ENCODE measurements at regions not wholly inside any gene's neighbourhood (a gene's known extent, or its start where the extent isn't known, plus 50 kb on each side); places are given as distances from the start of the nearest gene placed in this dataset.
A peak's percentile ranks its signal among the peaks of the same experiment; 100 is the strongest.

- no peak for DNase-seq (ENCODE audit: low spot score)
Measured at GRCh38 chr11:103662880-103663279, 373.6 kb upstream of the DDI1 start.

GRCh38 chr11:103668859-103669258, 367.6 kb upstream of the DDI1 start:
- no peak for DNase-seq (ENCODE audit: low spot score)

- DNase-seq (ENCODE audit: low spot score) = no peak
Measured at GRCh38 chr11:103671143-103671651, 365.2 kb upstream of the DDI1 start.

- DNase-seq (ENCODE audit: low spot score) = no peak
Measured at GRCh38 chr11:103673773-103674172, 362.7 kb upstream of the DDI1 start.

- no peak for DNase-seq (ENCODE audit: low spot score)
Measured at GRCh38 chr11:103676413-103676812, 360.0 kb upstream of the DDI1 start.

GRCh38 chr11:103680826-103681225, 355.6 kb upstream of the DDI1 start:
- DNase-seq (ENCODE audit: low spot score) = no peak

GRCh38 chr11:103681855-103682254, 354.6 kb upstream of the DDI1 start:
- DNase-seq (ENCODE audit: low spot score) = no peak

GRCh38 chr11:103682318-103683184, 353.9 kb upstream of the DDI1 start:
- DNase-seq (ENCODE audit: low spot score) = peak; percentile 6

GRCh38 chr11:103683576-103683975, 352.9 kb upstream of the DDI1 start:
- no peak for DNase-seq (ENCODE audit: low spot score)

GRCh38 chr11:103688924-103689323, 347.5 kb upstream of the DDI1 start:
- DNase-seq (ENCODE audit: low spot score) = no peak

- no peak for DNase-seq (ENCODE audit: low spot score)
Measured at GRCh38 chr11:103690356-103690755, 346.1 kb upstream of the DDI1 start.

- no peak for DNase-seq (ENCODE audit: low spot score)
Measured at GRCh38 chr11:103696123-103696522, 340.3 kb upstream of the DDI1 start.

GRCh38 chr11:103699216-103699615, 337.2 kb upstream of the DDI1 start:
- DNase-seq (ENCODE audit: low spot score) = no peak

- DNase-seq (ENCODE audit: low spot score) = no peak
Measured at GRCh38 chr11:103699656-103700055, 336.8 kb upstream of the DDI1 start.

- no peak for DNase-seq (ENCODE audit: low spot score)
Measured at GRCh38 chr11:103700622-103701021, 335.8 kb upstream of the DDI1 start.

- no peak for DNase-seq (ENCODE audit: low spot score)
Measured at GRCh38 chr11:103703437-103703836, 333.0 kb upstream of the DDI1 start.

GRCh38 chr11:103703954-103704353, 332.5 kb upstream of the DDI1 start:
- DNase-seq (ENCODE audit: low spot score) = no peak

GRCh38 chr11:103705642-103706041, 330.8 kb upstream of the DDI1 start:
- no peak for DNase-seq (ENCODE audit: low spot score)

- DNase-seq (ENCODE audit: low spot score) = no peak
Measured at GRCh38 chr11:103709371-103709770, 327.1 kb upstream of the DDI1 start.

GRCh38 chr11:103714246-103714645, 322.2 kb upstream of the DDI1 start:
- no peak for DNase-seq (ENCODE audit: low spot score)

GRCh38 chr11:103716363-103716762, 320.1 kb upstream of the DDI1 start:
- no peak for DNase-seq (ENCODE audit: low spot score)

GRCh38 chr11:103727262-103727661, 309.2 kb upstream of the DDI1 start:
- no peak for DNase-seq (ENCODE audit: low spot score)

GRCh38 chr11:103729617-103730016, 306.8 kb upstream of the DDI1 start:
- DNase-seq (ENCODE audit: low spot score) = no peak
